ENCODE measurements at regions not wholly inside any gene's neighbourhood (a gene's known extent, or its start where the extent isn't known, plus 50 kb on each side); places are given as distances from the start of the nearest gene placed in this dataset.

DNA sequence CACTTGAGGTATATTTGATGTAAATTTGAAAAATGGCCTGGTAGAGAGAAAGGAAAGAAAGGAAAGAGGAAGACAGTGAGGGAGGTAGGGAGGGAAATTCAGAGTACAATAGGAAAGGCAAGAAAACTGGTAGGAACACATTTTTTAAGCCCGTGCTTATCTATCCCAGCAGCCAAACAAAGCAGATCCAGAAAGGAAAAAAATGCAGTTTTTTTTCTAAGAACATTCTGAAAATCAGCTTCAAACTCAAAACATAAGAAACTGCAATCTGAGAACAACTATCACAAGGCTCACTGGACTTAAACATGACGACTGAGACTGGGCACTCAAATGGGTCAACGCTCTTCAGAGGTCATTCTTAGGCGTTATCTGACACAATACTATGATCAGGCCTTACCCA, 408.3 kb upstream of the DDI1 start:
- TF ChIP-seq, protein P1, sequence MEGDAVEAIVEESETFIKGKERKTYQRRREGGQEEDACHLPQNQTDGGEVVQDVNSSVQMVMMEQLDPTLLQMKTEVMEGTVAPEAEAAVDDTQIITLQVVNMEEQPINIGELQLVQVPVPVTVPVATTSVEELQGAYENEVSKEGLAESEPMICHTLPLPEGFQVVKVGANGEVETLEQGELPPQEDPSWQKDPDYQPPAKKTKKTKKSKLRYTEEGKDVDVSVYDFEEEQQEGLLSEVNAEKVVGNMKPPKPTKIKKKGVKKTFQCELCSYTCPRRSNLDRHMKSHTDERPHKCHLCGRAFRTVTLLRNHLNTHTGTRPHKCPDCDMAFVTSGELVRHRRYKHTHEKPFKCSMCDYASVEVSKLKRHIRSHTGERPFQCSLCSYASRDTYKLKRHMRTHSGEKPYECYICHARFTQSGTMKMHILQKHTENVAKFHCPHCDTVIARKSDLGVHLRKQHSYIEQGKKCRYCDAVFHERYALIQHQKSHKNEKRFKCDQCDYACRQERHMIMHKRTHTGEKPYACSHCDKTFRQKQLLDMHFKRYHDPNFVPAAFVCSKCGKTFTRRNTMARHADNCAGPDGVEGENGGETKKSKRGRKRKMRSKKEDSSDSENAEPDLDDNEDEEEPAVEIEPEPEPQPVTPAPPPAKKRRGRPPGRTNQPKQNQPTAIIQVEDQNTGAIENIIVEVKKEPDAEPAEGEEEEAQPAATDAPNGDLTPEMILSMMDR (IDR thresholded peaks at IDR 0.05): no peak
- TF ChIP-seq SIN3A (IDR thresholded peaks at IDR 0.05; ENCODE audit: borderline replicate concordance, insufficient read depth, low read depth, low read length) (no peak), POLR2AphosphoS5 (IDR thresholded peaks at IDR 0.05; ENCODE audit: low read depth, low read length) (no peak), REST (IDR thresholded peaks at IDR 0.05; ENCODE audit: insufficient read depth in 1 of 2, low read depth in 2 of 2, low read length in 1 of 2) (no peak)
